ENCODE measurements at regions not wholly inside any gene's neighbourhood (a gene's known extent, or its start where the extent isn't known, plus 50 kb on each side); places are given as distances from the start of the nearest gene placed in this dataset.
"Not testable (repeated sequence)": the region's sequence is repeated elsewhere in the genome, so short reads cannot be mapped to it uniquely, and the experiment has no call there.

GRCh38 chr5:32876791-32877190, 165.7 kb downstream of the NPR3 start:
- Mint-ChIP-seq H3K4me3 (no peak overlapping the region), H3K9me3 (peaks cover 54% of the 10 kb centered on the region), H3K27me3 (ENCODE audit: low read depth) (no peaks in the 10 kb centered on the region), H3K27ac (no peak overlapping the region), H3K4me1 (ENCODE audit: low read depth) (no peaks in the 10 kb centered on the region), H3K36me3 (ENCODE audit: low read depth) (no peaks in the 10 kb centered on the region)
- DNase-seq (ENCODE audit: low spot score): no peak

- not testable (repeated sequence) for H3K27ac Mint-ChIP-seq; DNase-seq (ENCODE audit: low spot score)
- H3K9me3 Mint-ChIP-seq: peaks cover 48% of the 10 kb centered on the region
Measured at GRCh38 chr5:32879364-32879763, 168.2 kb downstream of the NPR3 start.

GRCh38 chr5:32880796-32881195, 169.7 kb downstream of the NPR3 start:
- Mint-ChIP-seq H3K9me3 (peaks cover 42% of the 10 kb centered on the region), H3K27ac (no peak overlapping the region), H3K27me3 (ENCODE audit: low read depth) (no peaks in the 10 kb centered on the region), H3K4me1 (ENCODE audit: low read depth) (no peaks in the 10 kb centered on the region), H3K36me3 (ENCODE audit: low read depth) (no peaks in the 10 kb centered on the region), H3K4me3 (no peak overlapping the region)
- DNase-seq (ENCODE audit: low spot score): no peak

More at GRCh38 chr5:32879364-32879763, 168.2 kb downstream of the NPR3 start:
- H3K4me1 Mint-ChIP-seq (ENCODE audit: low read depth); H3K27me3 Mint-ChIP-seq (ENCODE audit: low read depth); H3K4me3 Mint-ChIP-seq; H3K36me3 Mint-ChIP-seq (ENCODE audit: low read depth): not testable (repeated sequence)

DNA sequence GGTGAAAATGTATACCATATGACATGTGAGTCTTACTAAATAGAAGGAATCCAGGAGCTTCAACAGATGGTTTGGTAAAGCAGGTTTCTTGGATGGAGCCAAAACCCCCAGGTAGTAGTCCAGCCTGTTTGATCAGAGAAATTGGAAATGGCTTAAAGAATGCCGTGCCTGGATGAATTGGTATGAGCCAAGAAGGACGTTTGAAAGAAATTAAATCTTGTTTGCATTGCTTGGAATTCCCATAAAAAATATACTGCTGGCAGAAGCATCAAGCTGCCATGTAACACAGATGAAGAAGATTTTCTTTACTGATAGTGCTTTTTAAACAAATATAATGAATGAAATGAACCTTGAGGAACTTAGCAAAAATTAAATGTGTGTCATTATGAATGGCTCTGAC, 176.3 kb downstream of the NPR3 start:
- H3K36me3 Mint-ChIP-seq (ENCODE audit: low read depth): no peaks in the 10 kb centered on the region
- peaks cover 14% of the 10 kb centered on the region for H3K9me3 Mint-ChIP-seq
- DNase-seq (ENCODE audit: low spot score): no peak
- H3K27me3 Mint-ChIP-seq (ENCODE audit: low read depth): no peaks in the 10 kb centered on the region
- no peak overlapping the region for H3K27ac Mint-ChIP-seq
- no peaks in the 10 kb centered on the region for H3K4me1 Mint-ChIP-seq (ENCODE audit: low read depth)
- H3K4me3 Mint-ChIP-seq: no peak overlapping the region

DNA sequence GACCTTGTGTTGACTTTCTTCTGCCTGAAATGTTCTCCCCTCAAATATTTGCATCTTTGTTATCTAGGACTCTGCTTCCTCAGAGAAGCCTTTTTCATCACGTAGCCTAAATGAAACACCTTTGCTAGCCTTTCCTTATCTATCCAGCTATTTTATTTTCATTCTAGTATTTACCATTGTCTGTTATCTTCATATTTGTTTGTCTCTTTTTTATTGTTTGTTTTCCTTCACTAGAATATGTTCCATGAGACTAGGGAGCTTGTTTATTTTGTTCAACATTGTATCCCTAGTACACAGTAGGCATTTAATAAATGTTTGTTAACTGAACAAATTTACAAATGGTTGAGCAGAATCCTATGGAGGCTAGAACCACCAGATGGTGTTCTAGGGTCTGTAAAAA, 178.0 kb downstream of the NPR3 start:
- Mint-ChIP-seq H3K4me3 (no peak overlapping the region), H3K4me1 (ENCODE audit: low read depth) (no peaks in the 10 kb centered on the region), H3K27me3 (ENCODE audit: low read depth) (no peaks in the 10 kb centered on the region), H3K9me3 (peaks cover 11% of the 10 kb centered on the region), H3K36me3 (ENCODE audit: low read depth) (no peaks in the 10 kb centered on the region), H3K27ac (no peak overlapping the region)
- no peak for DNase-seq (ENCODE audit: low spot score)

GRCh38 chr5:32903613-32904012, 192.5 kb downstream of the NPR3 start:
- H3K27ac Mint-ChIP-seq: no peak overlapping the region
- no peak overlapping the region for H3K4me3 Mint-ChIP-seq
- no peaks in the 10 kb centered on the region for H3K27me3 Mint-ChIP-seq (ENCODE audit: low read depth)
- no peak for DNase-seq (ENCODE audit: low spot score)
- no peaks in the 10 kb centered on the region for H3K4me1 Mint-ChIP-seq (ENCODE audit: low read depth)
- H3K9me3 Mint-ChIP-seq: peaks cover 18% of the 10 kb centered on the region
- no peaks in the 10 kb centered on the region for H3K36me3 Mint-ChIP-seq (ENCODE audit: low read depth)

DNA sequence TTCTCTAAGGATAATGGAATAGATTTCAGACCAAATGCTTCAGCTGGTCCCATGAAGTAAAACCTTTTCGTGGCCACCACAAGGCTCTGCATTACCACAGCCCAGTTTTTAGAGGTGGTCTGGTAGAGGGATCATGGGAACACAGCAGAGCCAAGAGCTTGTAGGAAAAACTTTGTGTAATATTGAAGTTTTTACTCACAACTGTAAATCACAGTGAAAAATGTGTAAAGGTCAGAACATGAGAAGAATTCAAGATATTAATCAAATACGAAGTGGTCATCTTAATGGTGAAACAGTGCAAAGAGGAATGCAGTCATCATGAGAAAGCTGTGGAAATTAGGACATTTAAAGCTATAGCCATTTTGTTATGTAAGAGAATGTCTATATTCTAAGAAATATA, 197.5 kb downstream of the NPR3 start:
- Mint-ChIP-seq H3K4me3 (no peak overlapping the region), H3K9me3 (peaks cover 17% of the 10 kb centered on the region), H3K27me3 (ENCODE audit: low read depth) (no peaks in the 10 kb centered on the region), H3K36me3 (ENCODE audit: low read depth) (no peaks in the 10 kb centered on the region), H3K4me1 (ENCODE audit: low read depth) (no peaks in the 10 kb centered on the region), H3K27ac (no peak overlapping the region)
- DNase-seq (ENCODE audit: low spot score): no peak

- DNase-seq (ENCODE audit: low spot score): no peak
- H3K27ac Mint-ChIP-seq: no peak overlapping the region
Measured at GRCh38 chr5:32909207-32909606, 198.1 kb downstream of the NPR3 start.

DNA sequence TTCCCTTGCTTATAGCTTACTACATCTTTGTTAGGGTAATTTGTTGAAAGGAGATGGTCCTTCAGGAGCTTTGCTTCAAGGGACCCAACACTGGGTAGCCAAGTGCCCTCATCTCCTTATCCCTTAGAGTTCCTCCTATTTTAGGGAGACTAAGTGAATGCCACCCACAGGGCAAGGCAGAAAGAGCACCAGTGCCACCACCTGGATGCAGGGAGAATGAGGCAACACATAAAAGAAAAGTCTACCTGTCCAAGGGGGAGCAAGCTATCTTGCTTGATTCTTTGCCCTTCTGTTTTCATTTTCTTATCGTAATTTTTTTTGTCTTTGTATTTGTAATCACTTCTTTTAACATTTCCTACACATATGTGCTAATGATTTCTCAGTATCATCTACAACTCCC, 205.5 kb downstream of the NPR3 start:
- Mint-ChIP-seq H3K27ac (no peak overlapping the region), H3K4me1 (ENCODE audit: low read depth) (no peaks in the 10 kb centered on the region), H3K36me3 (ENCODE audit: low read depth) (no peaks in the 10 kb centered on the region), H3K4me3 (no peak overlapping the region), H3K27me3 (ENCODE audit: low read depth) (no peaks in the 10 kb centered on the region), H3K9me3 (peaks cover 6% of the 10 kb centered on the region)
- no peak for DNase-seq (ENCODE audit: low spot score)

More at GRCh38 chr5:32909207-32909606, 198.1 kb downstream of the NPR3 start:
- H3K4me3 Mint-ChIP-seq: no peak overlapping the region
- H3K4me1 Mint-ChIP-seq (ENCODE audit: low read depth): no peaks in the 10 kb centered on the region
- no peaks in the 10 kb centered on the region for H3K27me3 Mint-ChIP-seq (ENCODE audit: low read depth)
- no peaks in the 10 kb centered on the region for H3K36me3 Mint-ChIP-seq (ENCODE audit: low read depth)
- H3K9me3 Mint-ChIP-seq: peaks cover 16% of the 10 kb centered on the region

DNA sequence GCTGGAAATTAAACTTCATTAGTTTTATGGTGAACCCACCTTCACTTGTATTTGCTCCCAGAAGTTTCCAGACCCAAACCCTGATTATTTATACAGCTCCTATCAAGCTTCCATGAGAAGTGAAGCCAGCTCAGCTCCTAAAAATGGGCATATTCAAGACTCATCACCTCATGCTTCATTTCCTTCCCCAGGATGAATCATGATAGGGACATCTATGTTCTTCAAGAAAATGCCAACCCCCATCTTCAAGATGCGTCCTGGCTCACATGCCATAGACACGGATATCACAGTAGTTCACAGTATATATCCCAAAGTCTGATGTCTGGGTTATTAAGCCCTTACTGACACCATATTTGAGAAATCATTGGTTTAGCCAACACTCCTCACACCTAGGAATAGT, 217.6 kb downstream of the NPR3 start:
- H3K27me3 Mint-ChIP-seq (ENCODE audit: low read depth): no peaks in the 10 kb centered on the region
- no peaks in the 10 kb centered on the region for H3K9me3 Mint-ChIP-seq
- H3K4me3 Mint-ChIP-seq: no peak overlapping the region
- no peaks in the 10 kb centered on the region for H3K36me3 Mint-ChIP-seq (ENCODE audit: low read depth)
- no peak for DNase-seq (ENCODE audit: low spot score)
- H3K27ac Mint-ChIP-seq: no peak overlapping the region
- no peaks in the 10 kb centered on the region for H3K4me1 Mint-ChIP-seq (ENCODE audit: low read depth)

- not testable (repeated sequence) for H3K27ac Mint-ChIP-seq; H3K4me1 Mint-ChIP-seq (ENCODE audit: low read depth); H3K9me3 Mint-ChIP-seq; H3K27me3 Mint-ChIP-seq (ENCODE audit: low read depth); H3K36me3 Mint-ChIP-seq (ENCODE audit: low read depth); H3K4me3 Mint-ChIP-seq; DNase-seq (ENCODE audit: low spot score)
Measured at GRCh38 chr5:32931438-32931837, 220.3 kb downstream of the NPR3 start.

GRCh38 chr5:32932241-32932935, 221.3 kb downstream of the NPR3 start:
- DNase-seq (ENCODE audit: low spot score): no peak
- no peaks in the 10 kb centered on the region for H3K36me3 Mint-ChIP-seq (ENCODE audit: low read depth)

GRCh38 chr5:32933692-32934091, 222.6 kb downstream of the NPR3 start:
- no peaks in the 10 kb centered on the region for H3K9me3 Mint-ChIP-seq
- no peaks in the 10 kb centered on the region for H3K27me3 Mint-ChIP-seq (ENCODE audit: low read depth)
- H3K36me3 Mint-ChIP-seq (ENCODE audit: low read depth): no peaks in the 10 kb centered on the region
- no peak for DNase-seq (ENCODE audit: low spot score)
- no peak overlapping the region for H3K27ac Mint-ChIP-seq
- no peaks in the 10 kb centered on the region for H3K4me1 Mint-ChIP-seq (ENCODE audit: low read depth)
- H3K4me3 Mint-ChIP-seq: no peak overlapping the region

More at GRCh38 chr5:32932241-32932935, 221.3 kb downstream of the NPR3 start:
- Mint-ChIP-seq H3K4me3 (no peak overlapping the region), H3K27me3 (ENCODE audit: low read depth) (no peaks in the 10 kb centered on the region), H3K9me3 (no peaks in the 10 kb centered on the region), H3K27ac (no peak overlapping the region), H3K4me1 (ENCODE audit: low read depth) (no peaks in the 10 kb centered on the region)

GRCh38 chr5:32934529-32934928, 223.4 kb downstream of the NPR3 start:
- no peak for DNase-seq (ENCODE audit: low spot score)
- Mint-ChIP-seq H3K27ac (no peak overlapping the region), H3K36me3 (ENCODE audit: low read depth) (no peaks in the 10 kb centered on the region), H3K27me3 (ENCODE audit: low read depth) (no peaks in the 10 kb centered on the region), H3K4me3 (no peak overlapping the region), H3K9me3 (no peaks in the 10 kb centered on the region), H3K4me1 (ENCODE audit: low read depth) (no peaks in the 10 kb centered on the region)

GRCh38 chr5:32935283-32935682, 224.2 kb downstream of the NPR3 start:
- DNase-seq (ENCODE audit: low spot score): no peak
- no peaks in the 10 kb centered on the region for H3K9me3 Mint-ChIP-seq
- H3K27me3 Mint-ChIP-seq (ENCODE audit: low read depth): no peaks in the 10 kb centered on the region
- H3K4me3 Mint-ChIP-seq: no peak overlapping the region
- no peaks in the 10 kb centered on the region for H3K4me1 Mint-ChIP-seq (ENCODE audit: low read depth)
- no peaks in the 10 kb centered on the region for H3K36me3 Mint-ChIP-seq (ENCODE audit: low read depth)
- no peak overlapping the region for H3K27ac Mint-ChIP-seq
